GM23338 (cell line): ENCODE measurements at regions not wholly inside any gene's neighbourhood (a gene's known extent, or its start where the extent isn't known, plus 50 kb on each side); places are given as distances from the start of the nearest gene placed in this dataset.
A peak's percentile ranks its signal among the peaks of the same experiment; 100 is the strongest.

ENCODE experiments used
- ATAC-seq: fragments of 200-7000 bp; cut with Tn5 transposase; 3 replicates; pipeline ENCODE4 v1.9.1; 2020
- DNase-seq: peaks from one replicate; pipeline ENCODE4 v3.0.0-alpha.2; 2015; ENCODE audit warnings: low spot score
- H2AFZ ChIP-seq: fragments of 200-600 bp; sonication (generic); 2 replicates; pipeline ENCODE4 v1.8.0; 2016; ENCODE audit warnings: antibody characterized with exemption, mild to moderate bottlenecking, moderate library complexity
- H3F3A ChIP-seq: fragments of 200-600 bp; sonication (generic); replicated peaks from 2 replicates; pipeline ENCODE4 v1.8.0; 2017; ENCODE audit warnings: antibody characterized with exemption, mixed run types, low read depth
- H3K27ac ChIP-seq: fragments of 200-600 bp; sonication (generic); 2 replicates; pipeline ENCODE4 v1.6.1; 2016; ENCODE audit warnings: low read depth
- H3K27me3 ChIP-seq: fragments of 200-600 bp; sonication (generic); 2 replicates; pipeline ENCODE4 v1.8.0; 2016; ENCODE audit warnings: mild to moderate bottlenecking, mixed run types, moderate library complexity; ENCODE audit not compliant: insufficient read depth
- H3K36me3 ChIP-seq: fragments of 200-600 bp; sonication (generic); 2 replicates; pipeline ENCODE4 v1.8.0; 2016; ENCODE audit warnings: mild to moderate bottlenecking; ENCODE audit not compliant: insufficient read depth
- H3K4me1 ChIP-seq: fragments of 200-600 bp; sonication (generic); 2 replicates; pipeline ENCODE4 v1.8.0; 2016; ENCODE audit warnings: mild to moderate bottlenecking, moderate library complexity; ENCODE audit not compliant: insufficient read depth
- H3K4me2 ChIP-seq: fragments of 200-600 bp; sonication (generic); 2 replicates; pipeline ENCODE4 v1.7.1; 2017; ENCODE audit warnings: mixed run types
- H3K4me3 ChIP-seq: fragments of 200-600 bp; sonication (generic); 2 replicates; pipeline ENCODE4 v1.6.1; 2016; ENCODE audit warnings: mixed run types
- H3K79me2 ChIP-seq: fragments of 200-600 bp; sonication (generic); replicated peaks from 2 replicates; pipeline ENCODE4 v1.8.0; 2017; ENCODE audit warnings: mild to moderate bottlenecking; ENCODE audit not compliant: insufficient read depth
- H3K9me2 ChIP-seq: fragments of 200-600 bp; sonication (generic); 2 replicates; pipeline ENCODE4 v1.8.0; 2017; ENCODE audit not compliant: insufficient read depth
- H4K20me1 ChIP-seq: fragments of 200-600 bp; sonication (generic); replicated peaks from 2 replicates; pipeline ENCODE4 v1.8.0; 2017; ENCODE audit warnings: mild to moderate bottlenecking; ENCODE audit not compliant: insufficient read depth
- H3K27ac Mint-ChIP-seq: 2 replicates; pipeline ENCODE4 v1.8.0; 2020; ENCODE audit warnings: inconsistent platforms, mild to moderate bottlenecking, moderate library complexity, mixed read lengths
- H3K27me3 Mint-ChIP-seq: 3 replicates; pipeline ENCODE4 v1.8.0; 2022; ENCODE audit warnings: low read depth, mild to moderate bottlenecking, moderate library complexity, mixed read lengths, inconsistent platforms; ENCODE audit not compliant: insufficient read depth, poor library complexity
- H3K36me3 Mint-ChIP-seq: 3 replicates; pipeline ENCODE4 v1.8.0; 2021; ENCODE audit warnings: low read depth, mild to moderate bottlenecking, inconsistent platforms, moderate library complexity, mixed read lengths
- H3K4me1 Mint-ChIP-seq: 3 replicates; pipeline ENCODE4 v1.8.0; 2020; ENCODE audit warnings: mild to moderate bottlenecking, inconsistent platforms, mixed read lengths
- H3K4me3 Mint-ChIP-seq: 3 replicates; pipeline ENCODE4 v1.8.0; 2021; ENCODE audit warnings: moderate library complexity, mild to moderate bottlenecking, inconsistent platforms, mixed read lengths
- H3K9me3 Mint-ChIP-seq: 3 replicates; pipeline ENCODE4 v1.8.0; 2020; ENCODE audit warnings: moderate library complexity, mild to moderate bottlenecking, inconsistent platforms, mixed read lengths
- CTCF ChIP-seq, 2 experiments: fragments of 200-600 bp in 1 of 2; sonication (generic) in 1 of 2; conservative IDR thresholded peaks; 2 replicates each; pipeline versions ENCODE4 v1.5.1 to v1.6.1; 2016 to 2017; ENCODE audit warnings: antibody characterized with exemption in 2 of 2, low read depth in 2 of 2, mild to moderate bottlenecking in 2 of 2, moderate library complexity in 1 of 2
- ETS1 ChIP-seq: IDR thresholded peaks from 2 replicates; pipeline ENCODE4 v1.6.1; 2016; ENCODE audit warnings: antibody characterized with exemption
- EZH2 ChIP-seq: fragments of 200-600 bp; sonication (generic); IDR thresholded peaks from one replicate; pipeline ENCODE4 v1.8.0; 2017; ENCODE audit warnings: antibody characterized with exemption, mild to moderate bottlenecking, low read depth; ENCODE audit not compliant: unreplicated experiment
- JUNB ChIP-seq: IDR thresholded peaks from one replicate; pipeline ENCODE4 v1.6.1; 2016; ENCODE audit warnings: antibody characterized with exemption; ENCODE audit not compliant: unreplicated experiment
- NANOG ChIP-seq: IDR thresholded peaks from 2 replicates; pipeline ENCODE4 v1.6.1; 2016; ENCODE audit warnings: antibody characterized with exemption, borderline replicate concordance
- POLR2AphosphoS5 ChIP-seq: IDR thresholded peaks from 2 replicates; pipeline ENCODE4 v1.6.1; 2016; ENCODE audit warnings: antibody characterized with exemption, low read depth
- STAT1 ChIP-seq: IDR thresholded peaks from one replicate; pipeline ENCODE4 v1.6.1; 2016; ENCODE audit warnings: antibody characterized with exemption; ENCODE audit not compliant: unreplicated experiment
- ZNF462 ChIP-seq: fragments of 250-450 bp; sonication (Bioruptor Pico); IDR thresholded peaks from 2 replicates; pipeline ENCODE4 v1.5.0; 2020; ENCODE audit warnings: mild to moderate bottlenecking, moderate library complexity
- TF ChIP-seq, protein P1 (sequence below): IDR thresholded peaks from one replicate; pipeline ENCODE4 v1.6.1; 2018; ENCODE audit warnings: antibody characterized with exemption; ENCODE audit not compliant: unreplicated experiment

DNA sequence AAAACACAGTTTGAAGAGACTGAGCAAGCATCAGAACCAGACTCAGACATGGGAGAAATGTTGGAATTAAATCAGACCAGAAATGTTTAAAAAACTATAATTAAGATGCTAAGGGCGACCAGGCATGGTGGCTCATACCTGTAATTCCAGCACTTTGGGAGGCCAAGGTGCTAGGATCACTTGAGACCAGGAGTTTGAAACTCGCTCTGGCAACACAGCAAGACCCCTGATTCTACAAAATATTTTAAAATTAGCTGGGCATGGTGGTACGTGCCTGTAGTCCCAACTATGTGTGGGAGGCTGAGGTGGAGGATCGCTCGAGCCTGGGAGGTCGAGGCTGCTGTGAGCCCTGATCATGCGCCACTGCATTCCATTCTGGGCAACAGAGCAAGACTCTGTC lies 160.3 kb downstream of the COPRS start (continued):
- TF ChIP-seq, protein P1, sequence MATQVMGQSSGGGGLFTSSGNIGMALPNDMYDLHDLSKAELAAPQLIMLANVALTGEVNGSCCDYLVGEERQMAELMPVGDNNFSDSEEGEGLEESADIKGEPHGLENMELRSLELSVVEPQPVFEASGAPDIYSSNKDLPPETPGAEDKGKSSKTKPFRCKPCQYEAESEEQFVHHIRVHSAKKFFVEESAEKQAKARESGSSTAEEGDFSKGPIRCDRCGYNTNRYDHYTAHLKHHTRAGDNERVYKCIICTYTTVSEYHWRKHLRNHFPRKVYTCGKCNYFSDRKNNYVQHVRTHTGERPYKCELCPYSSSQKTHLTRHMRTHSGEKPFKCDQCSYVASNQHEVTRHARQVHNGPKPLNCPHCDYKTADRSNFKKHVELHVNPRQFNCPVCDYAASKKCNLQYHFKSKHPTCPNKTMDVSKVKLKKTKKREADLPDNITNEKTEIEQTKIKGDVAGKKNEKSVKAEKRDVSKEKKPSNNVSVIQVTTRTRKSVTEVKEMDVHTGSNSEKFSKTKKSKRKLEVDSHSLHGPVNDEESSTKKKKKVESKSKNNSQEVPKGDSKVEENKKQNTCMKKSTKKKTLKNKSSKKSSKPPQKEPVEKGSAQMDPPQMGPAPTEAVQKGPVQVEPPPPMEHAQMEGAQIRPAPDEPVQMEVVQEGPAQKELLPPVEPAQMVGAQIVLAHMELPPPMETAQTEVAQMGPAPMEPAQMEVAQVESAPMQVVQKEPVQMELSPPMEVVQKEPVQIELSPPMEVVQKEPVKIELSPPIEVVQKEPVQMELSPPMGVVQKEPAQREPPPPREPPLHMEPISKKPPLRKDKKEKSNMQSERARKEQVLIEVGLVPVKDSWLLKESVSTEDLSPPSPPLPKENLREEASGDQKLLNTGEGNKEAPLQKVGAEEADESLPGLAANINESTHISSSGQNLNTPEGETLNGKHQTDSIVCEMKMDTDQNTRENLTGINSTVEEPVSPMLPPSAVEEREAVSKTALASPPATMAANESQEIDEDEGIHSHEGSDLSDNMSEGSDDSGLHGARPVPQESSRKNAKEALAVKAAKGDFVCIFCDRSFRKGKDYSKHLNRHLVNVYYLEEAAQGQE, result no peak

DNA sequence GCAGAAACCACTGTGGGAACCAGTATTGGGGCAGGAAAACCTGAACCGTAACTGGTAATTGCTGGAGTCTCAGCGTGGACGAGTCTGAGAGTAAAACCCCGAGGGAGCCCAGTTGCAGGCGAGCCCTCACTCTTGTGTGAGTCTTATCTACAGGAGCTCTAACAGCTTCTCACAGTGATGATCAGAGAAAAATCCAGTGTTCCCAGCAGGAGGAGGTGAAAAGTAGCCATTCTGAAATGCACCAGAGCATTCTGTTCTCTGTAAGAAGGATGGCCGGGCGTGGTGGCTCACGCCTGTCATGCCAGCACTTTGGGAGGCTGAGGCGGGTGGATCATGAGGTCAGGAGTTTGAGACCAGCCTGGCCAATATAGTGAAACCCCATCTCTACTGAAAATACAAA lies 161.2 kb downstream of the COPRS start:
- Histone ChIP-seq H3K27ac (no peak overlapping the region), H3K9me2 (no peaks in the 10 kb centered on the region), H3K79me2 (no peaks in the 10 kb centered on the region), H2AFZ (peak overlapping the region; percentile 23; the same call in 1 of the 2 replicates), H3K4me1 (no peaks in the 10 kb centered on the region), H3K4me2 (no peak overlapping the region), H4K20me1 (no peaks in the 10 kb centered on the region), H3K27me3 (no peaks in the 10 kb centered on the region), H3K4me3 (no peak overlapping the region), H3K36me3 (no peaks in the 10 kb centered on the region), H3F3A (no peaks in the 10 kb centered on the region)
- DNase-seq (no peak), ATAC-seq (no peak)
- no peaks in the 10 kb centered on the region for H3K36me3 Mint-ChIP-seq
- H3K27me3 Mint-ChIP-seq, result peaks cover 8% of the 10 kb centered on the region
- H3K4me1 Mint-ChIP-seq, result peaks cover 8% of the 10 kb centered on the region; the same call in 2 of the 3 replicates
- no peaks in the 10 kb centered on the region for H3K9me3 Mint-ChIP-seq
- no peak overlapping the region for H3K4me3 Mint-ChIP-seq
- H3K27ac Mint-ChIP-seq, result no peak overlapping the region
- TF ChIP-seq ZNF462, result no peak
- TF ChIP-seq EZH2, result no peak
- TF ChIP-seq ETS1, result no peak
- no peak for TF ChIP-seq STAT1
- TF ChIP-seq NANOG, result no peak
- no peak for TF ChIP-seq CTCF (conservative IDR thresholded peaks at IDR 0.05; ENCODE audit: low read depth in 2 of 2)
- TF ChIP-seq, protein P1, result no peak
- TF ChIP-seq POLR2AphosphoS5, result no peak
- TF ChIP-seq JUNB, result no peak
